Lower lobe of right lung (tissue), 2 donors: ENCODE measurements at regions not wholly inside any gene's neighbourhood (a gene's known extent, or its start where the extent isn't known, plus 50 kb on each side); places are given as distances from the start of the nearest gene placed in this dataset.

ENCODE experiments used
- ATAC-seq, 2 donors: fragments of 200-7000 bp; cut with Tn5 transposase; one replicate each; pipeline ENCODE4 v1.9.1; 2020 to 2022; ENCODE audit warnings: mild to moderate bottlenecking in 2 of 2, moderate library complexity in 2 of 2
- DNase-seq: peaks from one replicate; pipeline ENCODE4 v3.0.0-alpha.2; 2020
- H3K27ac ChIP-seq: fragments of 200-600 bp; one replicate; pipeline ENCODE4 v1.8.0; 2022
- H3K27me3 ChIP-seq: fragments of 200-600 bp; one replicate; pipeline ENCODE4 v1.8.0; 2022; ENCODE audit warnings: low read depth
- H3K36me3 ChIP-seq: fragments of 200-600 bp; one replicate; pipeline ENCODE4 v1.8.0; 2022; ENCODE audit warnings: mild to moderate bottlenecking
- H3K4me1 ChIP-seq: fragments of 200-600 bp; one replicate; pipeline ENCODE4 v1.8.0; 2022
- H3K4me3 ChIP-seq: fragments of 200-600 bp; one replicate; pipeline ENCODE4 v1.8.0; 2022; ENCODE audit warnings: mild to moderate bottlenecking
- H3K9me3 ChIP-seq: fragments of 200-600 bp; one replicate; pipeline ENCODE4 v1.8.0; 2022
- CTCF ChIP-seq: fragments of 200-600 bp; IDR thresholded peaks from one replicate; pipeline ENCODE4 v1.8.0; 2022; ENCODE audit warnings: antibody characterized with exemption, mild to moderate bottlenecking
- intact Hi-C: fragments of 100-400 bp; cut with DNase I; formaldehyde crosslinking; loops from one replicate; pipeline ENCODE4 v1.11.0; 2022
- donor health status: DM: no; HTN: yes; CAD: no; lungs with severe emphysema.

GRCh38 chr1:113314600-113314999, 75.7 kb upstream of the MAGI3 start:
- Histone ChIP-seq H3K4me3 (no peak overlapping the region), H3K4me1 (no peaks in the 10 kb centered on the region), H3K27ac (no peak overlapping the region), H3K9me3 (no peaks in the 10 kb centered on the region), H3K36me3 (no peaks in the 10 kb centered on the region), H3K27me3 (no peaks in the 10 kb centered on the region)
- ATAC-seq (no peak), DNase-seq (no peak)
- TF ChIP-seq CTCF: no peak
- intact Hi-C loops: no loop called here

GRCh38 chr1:113320272-113320671, 70.0 kb upstream of the MAGI3 start:
- Histone ChIP-seq H3K27ac (peak overlapping the region; percentile 13), H3K36me3 (no peaks in the 10 kb centered on the region)
- DNase-seq: no peak

GRCh38 chr1:113320972-113321680, 69.2 kb upstream of the MAGI3 start:
- TF ChIP-seq CTCF: no peak
- H3K27ac ChIP-seq: peak overlapping the region; percentile 54
- intact Hi-C loops: no loop called here
- H3K27me3 ChIP-seq: no peaks in the 10 kb centered on the region
- no peaks in the 10 kb centered on the region for H3K9me3 ChIP-seq
- ATAC-seq: peak; percentile 89 to 92
- no peaks in the 10 kb centered on the region for H3K36me3 ChIP-seq
- no peak overlapping the region for H3K4me3 ChIP-seq
- H3K4me1 ChIP-seq: no peaks in the 10 kb centered on the region
- no peak for DNase-seq

More at GRCh38 chr1:113320272-113320671, 70.0 kb upstream of the MAGI3 start:
- TF ChIP-seq CTCF: no peak
- Histone ChIP-seq H3K27me3 (no peaks in the 10 kb centered on the region), H3K4me3 (no peak overlapping the region), H3K9me3 (no peaks in the 10 kb centered on the region), H3K4me1 (no peaks in the 10 kb centered on the region)
- intact Hi-C loops: no loop called here
- peak; percentile 76 to 92 for ATAC-seq

GRCh38 chr1:113321771-113322387, 68.4 kb upstream of the MAGI3 start:
- intact Hi-C loops: no loop called here
- Histone ChIP-seq H3K27me3 (no peaks in the 10 kb centered on the region), H3K27ac (peak overlapping the region; percentile 54), H3K9me3 (no peaks in the 10 kb centered on the region), H3K36me3 (no peaks in the 10 kb centered on the region), H3K4me3 (no peak overlapping the region), H3K4me1 (no peaks in the 10 kb centered on the region)
- ATAC-seq (peak in 1 of 2 donors; percentile 5), DNase-seq (no peak)
- TF ChIP-seq CTCF: no peak

GRCh38 chr1:113322439-113322838, 67.9 kb upstream of the MAGI3 start:
- Histone ChIP-seq H3K9me3 (no peaks in the 10 kb centered on the region), H3K36me3 (no peaks in the 10 kb centered on the region), H3K27ac (peak overlapping the region; percentile 54), H3K27me3 (no peaks in the 10 kb centered on the region), H3K4me1 (no peaks in the 10 kb centered on the region), H3K4me3 (no peak overlapping the region)
- no peak for ATAC-seq
- no peak for DNase-seq
- intact Hi-C loops: no loop called here
- no peak for TF ChIP-seq CTCF
